ENCODE measurements at regions not wholly inside any gene's neighbourhood (a gene's known extent, or its start where the extent isn't known, plus 50 kb on each side); places are given as distances from the start of the nearest gene placed in this dataset.

DNA sequence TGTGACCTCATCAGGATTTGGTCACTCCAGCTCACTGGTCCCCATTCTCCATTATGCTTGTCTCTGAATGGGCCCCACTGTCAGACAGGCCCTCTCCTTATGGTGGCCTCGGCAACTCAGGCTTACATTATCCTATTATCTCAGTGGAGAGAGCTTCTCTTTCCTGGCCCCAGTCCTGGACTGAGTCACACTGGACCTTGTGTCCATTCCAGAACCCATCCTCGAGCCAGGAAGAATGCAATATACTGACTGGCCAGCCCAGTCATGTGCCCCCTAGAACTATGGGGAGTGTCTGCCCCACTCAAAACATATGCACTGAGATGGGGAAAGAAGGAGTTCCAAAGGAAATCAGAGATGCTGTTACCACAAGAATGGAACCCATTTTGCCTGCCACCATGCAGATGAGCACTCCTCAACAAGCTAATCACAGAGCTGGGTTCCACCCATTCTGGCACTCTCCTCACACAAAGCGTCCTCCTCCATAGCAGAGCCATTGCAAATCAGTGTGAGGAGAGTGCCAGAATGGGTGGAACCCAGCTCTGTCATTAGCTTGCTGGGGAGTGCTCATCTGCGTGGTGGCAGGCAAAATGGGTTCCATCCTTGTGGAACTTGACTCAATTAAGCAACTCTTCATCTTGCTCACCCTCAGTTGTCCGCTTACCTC is 71.9 kb downstream of the CHRNA1 start:
- no peak for TF ChIP-seq CTCF (IDR thresholded peaks at IDR 0.05; ENCODE audit: low read depth, low read length)
- no peak for TF ChIP-seq EZH2phosphoT487 (IDR thresholded peaks at IDR 0.05; ENCODE audit: low read depth)
